ENCODE measurements at regions not wholly inside any gene's neighbourhood (a gene's known extent, or its start where the extent isn't known, plus 50 kb on each side); places are given as distances from the start of the nearest gene placed in this dataset.

GRCh38 chr9:103116246-103116645 is 121.1 kb downstream of the CYLC2 start:
- Histone ChIP-seq H3K4me1 (ENCODE audit: control insufficient read depth, extremely low read depth, insufficient read depth, low read length) (no peaks in the 10 kb centered on the region), H3K4me3 (replicated peaks in 1 of 3; ENCODE audit: insufficient read depth in 1 of 3, low read depth in 1 of 3, low read length in 3 of 3) (no peak overlapping the region), H3K9ac (replicated peaks; ENCODE audit: extremely low read depth, insufficient read depth, low read length) (no peak overlapping the region), H3K9me3 (replicated peaks; ENCODE audit: control insufficient read depth, insufficient read depth, low read length) (peaks cover 2% of the 10 kb centered on the region), H3K9me1 (replicated peaks; ENCODE audit: control insufficient read depth, extremely low read depth, insufficient read depth, low read length) (no peaks in the 10 kb centered on the region), H3K27me3 (ENCODE audit: control insufficient read depth in 2 of 2, insufficient read depth in 2 of 2, low read length in 2 of 2) (no peaks in the 10 kb centered on the region), H3K36me3 (ENCODE audit: control insufficient read depth in 2 of 2, extremely low read depth in 1 of 2, insufficient read depth in 2 of 2, low read length in 2 of 2) (no peaks in the 10 kb centered on the region), H3K27ac (ENCODE audit: insufficient read depth, low read depth, low read length) (no peak overlapping the region), H4K20me1 (replicated peaks; ENCODE audit: control insufficient read depth, extremely low read depth, insufficient read depth, low read length) (no peaks in the 10 kb centered on the region), H2AFZ (ENCODE audit: low read depth, low read length) (no peak overlapping the region), H3K79me2 (ENCODE audit: control insufficient read depth, insufficient read depth, low read length) (no peaks in the 10 kb centered on the region), H3K4me2 (ENCODE audit: insufficient read depth, low read length) (no peak overlapping the region)
- no peak for TF ChIP-seq JUN (IDR thresholded peaks at IDR 0.05; ENCODE audit: borderline replicate concordance, insufficient read depth, insufficient read length, low read depth)
- TF ChIP-seq CTCF (IDR thresholded peaks at IDR 0.05; ENCODE audit: extremely low read depth in 1 of 2, insufficient read depth in 1 of 2, low read depth in 1 of 2, low read length in 2 of 2), result no peak
- no peak for TF ChIP-seq EZH2 (IDR thresholded peaks at IDR 0.05; ENCODE audit: borderline replicate concordance, low read depth, low read length, severe bottlenecking)
- no peak for TF ChIP-seq MYC (IDR thresholded peaks at IDR 0.05; ENCODE audit: low read depth, low read length)
- TF ChIP-seq POLR2A (IDR thresholded peaks at IDR 0.05; ENCODE audit: low read depth, low read length), result no peak
- TF ChIP-seq GATA2 (IDR thresholded peaks at IDR 0.05; ENCODE audit: insufficient read depth, insufficient read length, low read depth, low read length), result no peak
- TF ChIP-seq MAX (IDR thresholded peaks at IDR 0.05; ENCODE audit: insufficient read depth, insufficient read length), result no peak
- no peak for TF ChIP-seq FOS (IDR thresholded peaks at IDR 0.05; ENCODE audit: borderline replicate concordance, insufficient read depth, low read length)
- no peak for TF ChIP-seq POLR2AphosphoS5 (IDR thresholded peaks at IDR 0.05; ENCODE audit: insufficient read depth, low read depth, low read length)
- dilution Hi-C loops (cut with MboI; ENCODE audit: extremely low pct_ligation_motif_present, low sequenced_read_pairs) (no loop called here), intact Hi-C loops (cut with micrococcal nuclease) (no loop called here)
- FAIRE-seq (no peak), DNase-seq (ENCODE audit: low read depth, low spot score) (no peak)
- ChIA-PET CTCF (no interaction called here), POLR2A (no interaction called here)
- no TSS peak for BruUV-seq (replicated peaks)
